Right renal pelvis (tissue), 4 donors: ENCODE measurements at regions not wholly inside any gene's neighbourhood (a gene's known extent, or its start where the extent isn't known, plus 50 kb on each side); places are given as distances from the start of the nearest gene placed in this dataset.

Experiments used
- DNase-seq, 4 donors: peaks; one replicate each; pipeline ENCODE4 v3.0.0-alpha.2; 2013; ENCODE audit warnings: low read depth in 4 of 4, low spot score in 3 of 4, missing footprints in 1 of 4

DNA sequence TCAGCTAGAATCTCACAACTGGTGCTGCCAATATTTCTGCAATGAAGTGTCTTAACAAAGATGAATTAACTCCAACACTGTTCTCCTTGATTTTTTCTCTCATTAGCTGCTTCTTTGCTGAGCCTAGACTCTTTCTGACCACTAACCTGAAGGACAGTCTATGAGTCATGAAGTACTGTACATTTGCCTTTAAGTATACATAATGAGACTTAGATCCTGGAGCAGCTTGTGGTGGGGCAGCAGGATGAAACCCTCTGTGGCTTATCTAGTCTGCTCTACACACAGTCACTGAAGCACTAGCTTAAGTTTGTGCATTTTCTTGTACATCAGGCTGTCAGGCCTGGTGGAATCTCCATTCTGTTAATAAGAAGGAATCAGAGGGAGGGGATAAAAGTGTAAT, 307.4 kb upstream of the SMIM31 start:
- DNase-seq = no peak

DNA sequence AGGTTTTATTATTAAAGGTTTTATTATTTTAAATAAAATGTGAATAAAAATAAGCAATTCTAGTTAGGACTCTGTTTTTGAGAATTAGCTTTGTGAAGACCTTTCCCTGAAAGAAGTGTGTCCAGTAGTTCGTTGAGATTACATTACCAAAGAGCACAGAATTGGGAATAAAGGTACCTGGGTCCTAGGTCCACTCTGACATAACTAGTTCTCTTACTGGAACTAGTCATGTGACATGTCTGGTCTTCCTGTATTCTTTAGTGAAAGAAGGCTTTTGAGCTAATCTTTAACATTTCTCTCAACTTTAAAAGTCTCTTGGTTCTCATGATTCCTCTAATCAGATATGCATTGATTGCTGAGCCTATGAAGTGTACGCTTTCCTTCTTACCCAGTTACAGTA, 292.0 kb upstream of the SMIM31 start:
- DNase-seq = no peak

DNA sequence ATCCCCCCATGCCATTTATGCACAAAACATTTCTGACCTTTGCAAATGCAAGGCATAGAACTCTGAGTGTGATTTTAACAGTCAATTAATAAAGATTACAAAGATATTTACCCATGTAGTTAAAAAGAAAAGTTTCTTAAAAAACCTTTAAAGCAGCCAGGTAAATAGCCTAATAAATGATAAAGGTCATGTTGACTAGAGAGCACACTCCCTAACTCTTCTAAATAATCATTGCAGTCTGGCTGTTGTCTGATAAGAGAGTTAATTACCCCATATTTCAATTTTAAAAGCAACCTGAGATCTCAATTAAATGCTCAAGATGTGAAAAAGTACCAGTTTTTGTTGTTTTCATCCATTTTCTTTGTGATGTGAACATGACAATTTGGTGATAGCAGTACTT, 291.5 kb upstream of the SMIM31 start:
- no peak for DNase-seq

DNA sequence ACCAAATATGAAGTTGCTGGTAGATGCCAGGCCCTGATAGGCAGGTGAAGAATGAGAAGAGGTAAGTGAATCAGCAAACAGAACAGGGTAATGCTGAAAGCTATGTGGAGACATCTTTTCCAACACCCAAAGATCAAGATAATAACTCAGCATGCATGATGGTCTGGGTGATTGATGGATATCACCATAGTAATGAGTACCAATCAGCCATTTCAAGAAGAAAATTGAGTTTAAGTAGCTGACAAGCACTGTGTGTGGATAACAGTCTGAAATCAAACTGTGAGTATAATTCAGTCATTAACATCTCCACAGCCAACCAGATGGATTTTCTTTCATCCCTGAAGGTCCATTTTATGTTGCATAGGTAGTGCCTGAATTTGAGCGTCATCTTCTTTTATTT, 289.6 kb upstream of the SMIM31 start:
- no peak for DNase-seq

DNA sequence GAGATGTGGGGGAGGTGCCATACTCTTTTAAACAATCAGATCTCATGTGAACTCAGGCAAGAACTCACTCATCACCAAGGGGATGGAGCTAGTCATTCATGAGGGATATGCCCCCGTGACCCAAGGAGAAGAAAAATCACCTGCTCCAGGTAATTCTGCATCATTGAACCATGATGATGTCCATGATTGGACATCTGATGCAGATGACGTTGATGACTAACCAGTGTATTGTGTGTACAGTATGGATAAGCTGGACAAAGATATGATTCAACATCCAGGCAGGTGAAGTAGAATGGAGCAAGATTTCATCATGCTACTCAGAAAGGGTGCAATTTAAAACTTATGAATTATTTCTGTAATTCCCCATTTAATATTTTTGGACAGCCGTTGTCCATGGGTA, 286.4 kb upstream of the SMIM31 start:
- DNase-seq = no peak

DNA sequence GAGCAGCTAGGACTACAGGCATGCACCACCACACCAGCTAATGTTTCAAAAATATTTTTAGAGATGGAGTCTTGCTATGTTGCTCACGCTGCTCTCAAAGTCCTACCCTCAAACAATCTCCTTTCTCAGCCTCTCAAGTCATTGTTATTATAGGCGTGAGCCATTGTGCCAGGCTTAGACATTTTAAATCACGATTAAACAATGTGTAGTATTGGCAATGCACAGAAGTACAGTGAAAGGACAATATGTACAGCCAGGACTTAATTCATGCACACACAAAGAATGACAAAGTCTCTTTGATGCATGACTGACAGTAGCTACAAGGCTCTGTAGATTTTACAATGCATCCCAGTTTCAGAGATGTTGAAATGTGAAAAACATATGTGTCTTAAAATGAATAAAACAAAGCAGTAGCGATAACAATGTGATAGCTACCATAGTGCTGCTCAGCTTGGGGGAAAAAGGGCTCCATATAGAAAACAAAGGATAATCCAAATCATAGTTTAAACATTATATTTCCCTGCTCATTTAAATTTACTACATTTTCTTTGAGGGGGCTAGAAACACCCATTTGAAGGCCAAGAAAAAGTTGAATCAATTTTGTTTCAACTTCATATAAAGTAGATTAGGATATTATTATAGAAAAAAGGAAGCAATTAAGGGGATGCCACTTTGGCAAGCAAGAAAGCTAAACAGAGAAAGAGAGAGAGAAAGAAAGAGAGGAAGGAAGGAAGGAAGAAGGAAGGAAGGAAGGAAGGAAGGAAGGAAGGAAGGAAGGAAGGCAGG, 272.4 kb upstream of the SMIM31 start:
- DNase-seq = no peak

DNA sequence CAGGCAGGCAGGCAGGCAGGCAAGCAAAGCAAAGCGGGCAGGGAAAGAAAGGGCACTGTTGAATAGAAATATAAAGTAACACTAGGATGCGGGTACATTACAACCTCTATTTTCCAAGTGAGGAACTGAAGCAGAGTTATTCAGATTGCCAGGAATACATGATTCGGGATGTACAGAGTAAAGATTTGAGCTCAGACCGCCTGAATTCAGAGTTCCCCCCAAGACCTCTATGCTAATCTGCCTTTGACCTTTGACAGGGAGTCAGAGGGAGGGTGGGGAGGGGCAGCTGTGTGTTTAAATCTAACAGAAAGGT, 271.9 kb upstream of the SMIM31 start:
- no peak for DNase-seq

DNA sequence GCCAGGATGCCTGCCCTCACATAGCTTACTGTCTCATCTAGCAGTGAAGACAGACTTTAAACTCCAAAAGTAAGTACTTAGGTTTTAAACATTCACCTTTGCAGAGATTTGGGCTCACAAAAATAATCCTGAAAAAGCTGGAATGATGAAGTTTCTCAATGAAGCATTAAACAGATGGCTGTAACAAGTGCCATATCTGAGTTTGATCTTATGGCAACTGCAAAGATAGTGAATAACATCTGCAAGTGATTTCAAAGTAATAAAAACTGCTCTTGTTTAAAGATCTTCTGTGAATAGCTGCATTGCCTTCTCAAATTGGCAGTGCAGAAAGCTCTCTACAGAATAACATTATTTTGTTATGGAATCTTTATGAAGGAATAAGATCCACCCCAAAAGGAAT, 271.2 kb upstream of the SMIM31 start:
- DNase-seq = no peak

DNA sequence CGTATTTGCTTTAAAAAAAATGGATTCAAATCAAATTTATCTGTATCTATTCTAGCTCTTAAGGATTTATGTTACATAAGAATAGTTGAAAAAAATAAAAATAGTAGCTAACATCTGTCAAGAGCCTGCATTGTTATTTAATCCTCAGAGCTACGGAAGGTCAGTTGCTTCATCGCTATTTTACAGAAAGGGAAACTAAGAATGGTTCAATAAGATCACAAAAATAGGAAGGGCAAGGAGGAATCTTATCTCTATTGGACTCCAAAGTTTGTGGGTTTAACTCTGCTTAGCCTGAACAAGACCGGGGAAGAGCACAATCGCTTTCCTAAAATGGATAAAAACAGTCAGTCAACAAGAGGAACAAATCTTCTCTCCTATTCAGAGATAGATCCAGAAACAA, 270.2 kb upstream of the SMIM31 start:
- DNase-seq = no peak

DNA sequence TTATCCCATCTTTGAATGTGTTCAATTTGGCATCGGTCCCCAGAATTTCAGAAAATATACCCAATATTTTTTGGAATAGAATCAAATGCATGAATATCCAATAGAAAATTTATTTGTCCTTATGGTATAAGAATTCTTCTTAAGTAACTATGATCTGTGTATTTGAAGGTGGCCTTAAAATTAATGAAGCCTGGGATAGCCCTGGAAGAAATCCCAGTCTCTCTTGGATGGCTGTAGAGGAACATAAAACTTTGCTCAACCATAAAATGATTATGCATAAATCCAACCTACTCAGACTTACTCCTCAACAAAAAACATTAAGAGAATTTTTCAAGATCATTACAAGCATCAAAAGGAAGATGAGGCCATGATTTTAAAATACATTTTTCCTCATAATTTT, 269.4 kb upstream of the SMIM31 start:
- DNase-seq = no peak

DNA sequence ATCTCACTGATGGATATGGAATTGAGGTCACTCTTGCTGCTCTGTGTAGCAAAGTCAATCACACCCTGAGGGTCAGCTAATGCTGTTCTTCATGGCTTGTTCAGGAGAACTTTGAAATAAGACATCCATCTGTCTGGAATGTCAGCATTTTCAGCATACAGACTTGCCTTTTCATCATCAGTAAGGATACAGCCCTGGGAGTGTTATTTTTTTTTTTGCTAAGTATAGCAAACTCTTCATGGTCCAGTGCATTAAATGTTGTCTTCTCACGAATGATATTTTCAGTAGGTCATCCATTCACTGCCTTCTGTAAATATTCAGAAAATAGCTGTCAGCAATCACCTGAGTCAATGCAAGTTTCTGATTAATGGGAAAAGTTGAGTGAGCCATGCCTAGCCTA, 268.8 kb upstream of the SMIM31 start:
- no peak for DNase-seq

DNA sequence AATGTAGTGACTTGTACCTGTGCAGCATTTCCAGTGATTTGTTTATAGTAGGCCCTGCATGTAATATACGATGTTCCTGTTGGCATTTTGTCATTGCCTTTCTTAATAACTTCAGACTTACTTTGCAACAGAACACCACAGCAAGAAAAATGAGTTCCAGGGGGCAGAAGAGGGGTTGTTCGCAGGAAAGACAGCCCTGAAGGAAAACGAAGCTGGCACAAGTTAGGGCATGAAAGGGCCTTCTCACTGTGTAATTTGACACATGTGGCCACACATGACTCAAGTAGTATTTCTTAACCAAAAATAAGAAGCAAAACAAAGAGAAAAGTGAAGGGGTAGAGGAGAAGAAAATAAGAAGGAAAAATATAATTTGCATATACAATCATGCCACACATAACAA, 265.8 kb upstream of the SMIM31 start:
- no peak for DNase-seq

DNA sequence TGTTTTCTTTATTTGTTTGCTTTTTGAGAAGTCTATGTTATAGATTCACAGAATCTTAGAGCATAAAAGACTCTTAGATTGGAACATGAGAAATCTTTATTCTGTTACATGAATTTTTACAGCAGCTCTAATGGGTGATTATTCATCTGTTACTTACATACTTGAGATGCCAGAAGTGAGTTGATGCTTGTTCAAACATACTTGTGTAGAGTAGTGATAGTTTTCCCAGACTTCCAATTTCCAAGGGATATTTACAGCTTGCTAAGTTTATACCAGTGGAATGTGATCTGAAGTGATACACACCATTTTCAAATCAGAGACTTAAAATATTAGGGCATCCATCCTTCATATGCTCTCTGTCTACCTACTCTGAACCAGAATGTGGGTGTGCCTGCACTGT, 252.9 kb upstream of the SMIM31 start:
- DNase-seq = no peak

DNA sequence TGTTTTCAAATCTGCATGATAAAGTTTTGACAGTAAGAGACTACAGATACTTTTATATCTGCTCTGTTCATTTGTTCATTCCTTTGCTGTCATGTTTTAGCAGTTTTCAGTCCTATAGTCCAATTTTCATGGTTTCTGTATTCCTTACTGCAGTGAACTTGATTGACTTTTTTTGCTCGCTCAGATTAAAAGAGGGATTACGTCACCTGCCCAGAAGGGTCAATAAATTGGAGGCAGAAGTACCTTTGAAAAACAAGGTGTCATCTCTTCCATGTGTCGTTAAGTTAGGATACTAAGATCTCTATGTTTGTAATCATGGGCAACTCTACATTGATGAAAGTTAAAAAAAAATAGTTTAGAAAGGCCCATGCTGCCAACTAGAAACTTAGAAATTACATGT, 250.1 kb upstream of the SMIM31 start:
- no peak for DNase-seq

DNA sequence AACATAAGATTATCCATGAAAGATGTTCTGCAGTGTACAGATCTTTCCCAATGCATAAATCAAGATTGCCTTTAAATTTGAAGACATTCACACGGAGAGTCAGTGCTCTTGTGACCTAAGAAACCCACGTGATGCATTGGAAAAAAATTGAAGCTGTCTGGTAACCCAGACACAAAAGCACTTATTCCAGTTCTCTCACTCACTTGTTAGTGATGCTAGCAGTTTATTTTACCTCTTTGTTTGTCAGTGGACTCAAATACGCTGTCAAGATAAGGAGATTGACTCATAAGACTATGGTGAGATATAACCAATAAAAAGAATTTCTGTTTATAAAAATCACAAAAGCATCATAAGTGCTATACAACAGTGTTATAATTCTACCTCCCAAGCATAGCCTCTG, 245.8 kb upstream of the SMIM31 start:
- DNase-seq = no peak

DNA sequence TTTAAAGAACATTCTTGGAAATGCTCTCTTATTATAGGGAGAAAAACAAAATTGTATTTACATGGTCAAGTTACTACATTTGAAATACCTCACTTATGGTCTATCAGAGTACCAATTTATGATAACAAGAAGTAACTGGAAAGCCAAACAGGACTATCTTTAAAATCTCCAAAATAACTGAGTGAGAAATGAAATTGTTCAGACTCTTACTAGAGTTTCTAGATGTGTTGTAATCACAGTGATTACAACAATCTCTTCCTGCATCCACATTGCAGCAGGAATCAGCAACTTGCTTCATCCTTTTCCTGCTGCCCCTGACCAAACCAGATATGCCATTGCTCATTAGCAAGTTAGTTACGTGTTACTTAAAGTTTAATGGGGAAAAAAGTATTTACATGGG, 245.2 kb upstream of the SMIM31 start:
- no peak for DNase-seq

DNA sequence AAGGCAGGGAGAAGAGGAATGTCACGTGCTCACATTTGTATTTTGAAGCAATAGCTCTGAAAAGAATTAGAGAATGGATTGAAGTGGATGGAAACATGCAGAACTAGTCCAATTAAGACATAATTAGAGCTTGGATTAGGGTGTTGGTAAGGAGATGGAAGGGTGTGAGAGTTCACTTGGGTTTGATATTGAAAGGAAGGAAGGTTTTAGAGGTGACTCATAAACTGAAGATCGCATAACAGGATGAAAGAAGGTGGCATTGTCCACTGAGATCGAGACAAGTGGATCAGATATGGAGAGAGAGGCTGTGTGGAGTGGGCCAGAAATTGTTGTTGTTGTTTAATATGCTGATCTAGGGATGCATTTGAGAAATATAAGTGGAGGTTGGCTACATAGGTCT, 244.0 kb upstream of the SMIM31 start:
- no peak for DNase-seq

DNA sequence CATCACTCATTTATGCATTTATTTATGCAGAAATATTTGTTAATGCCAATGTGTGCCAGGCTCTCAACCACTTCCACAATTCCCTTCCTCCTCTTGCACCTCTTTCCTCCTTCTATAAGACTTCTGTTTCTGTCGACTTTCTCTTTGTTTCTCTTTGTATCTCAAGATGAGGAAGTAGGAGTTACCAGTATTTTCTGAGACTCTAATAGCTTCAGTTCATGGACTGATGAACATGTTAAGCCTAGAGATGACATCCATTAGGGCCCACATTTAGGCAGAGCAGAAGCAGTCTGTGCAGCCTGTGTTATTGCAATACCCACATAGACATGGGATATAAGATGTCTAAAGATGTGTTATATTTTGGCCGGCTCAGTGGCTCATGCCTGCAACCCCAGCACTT, 241.8 kb upstream of the SMIM31 start:
- DNase-seq = no peak

DNA sequence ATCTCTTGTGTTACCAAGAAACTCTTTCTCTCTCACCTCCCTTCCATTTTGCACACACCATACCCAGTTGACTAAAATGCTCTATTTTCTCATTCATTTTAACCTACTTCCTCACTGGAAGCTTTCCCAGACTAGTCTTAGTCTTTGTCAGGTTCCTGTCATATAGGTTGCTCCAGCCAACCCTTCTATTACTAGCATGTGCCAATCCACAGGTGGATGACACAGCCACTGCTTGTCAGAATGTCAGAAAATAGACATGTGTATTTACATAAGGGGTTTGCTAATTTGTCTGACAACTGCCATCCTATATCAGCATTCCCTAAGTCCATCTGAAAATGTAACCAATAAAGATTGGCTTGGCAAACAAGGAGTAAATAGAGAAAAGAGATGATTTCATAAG, 239.2 kb upstream of the SMIM31 start:
- DNase-seq = no peak

DNA sequence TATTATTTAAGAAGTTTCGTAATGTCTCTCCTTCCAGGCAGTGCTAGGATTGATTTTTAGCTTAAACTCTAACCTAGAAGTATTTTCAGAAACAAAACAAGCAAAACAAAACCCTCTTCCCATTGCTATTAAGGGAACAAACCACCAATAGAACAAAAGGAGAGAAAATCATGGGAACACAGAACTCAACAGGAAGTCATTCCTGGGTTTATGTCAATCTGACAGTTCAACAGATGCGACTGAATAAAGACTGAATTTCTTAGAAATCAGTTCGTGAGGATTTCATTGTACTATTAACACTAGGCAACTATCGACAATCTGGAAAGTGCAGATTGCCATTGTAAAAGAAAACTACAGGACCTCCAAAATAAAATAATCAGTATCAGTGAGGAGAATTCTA, 229.1 kb upstream of the SMIM31 start:
- DNase-seq = no peak

DNA sequence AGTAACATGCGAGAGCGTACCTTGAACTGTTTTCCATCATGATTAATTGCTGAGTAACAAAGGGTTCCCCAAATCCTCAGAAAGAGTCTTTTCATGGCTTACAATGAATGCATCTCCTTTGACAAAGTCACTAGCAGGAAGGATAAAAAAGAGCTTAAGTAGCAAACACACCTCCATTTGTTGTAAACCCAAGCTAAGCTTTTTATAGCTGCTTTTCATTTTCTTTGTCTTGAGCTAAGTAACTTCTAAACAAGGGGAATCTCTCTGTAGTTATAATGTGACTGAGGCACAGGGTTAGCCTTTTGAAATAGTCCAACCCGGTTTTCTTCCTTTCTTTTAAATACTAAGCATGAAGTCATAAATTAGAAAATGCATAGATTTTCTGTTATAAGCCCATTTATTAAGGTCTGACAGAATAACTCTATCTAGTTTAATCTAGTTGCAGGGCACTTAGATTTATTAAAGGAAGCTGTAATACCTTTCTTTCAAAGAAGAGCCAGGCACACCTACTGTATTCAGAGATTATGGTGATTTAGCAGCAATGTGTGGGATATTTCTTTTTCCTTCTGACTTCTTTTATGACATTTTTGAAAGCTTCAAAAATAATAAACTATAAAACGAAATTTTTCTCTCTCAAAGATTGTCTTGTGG, 226.9 kb upstream of the SMIM31 start:
- DNase-seq = no peak

DNA sequence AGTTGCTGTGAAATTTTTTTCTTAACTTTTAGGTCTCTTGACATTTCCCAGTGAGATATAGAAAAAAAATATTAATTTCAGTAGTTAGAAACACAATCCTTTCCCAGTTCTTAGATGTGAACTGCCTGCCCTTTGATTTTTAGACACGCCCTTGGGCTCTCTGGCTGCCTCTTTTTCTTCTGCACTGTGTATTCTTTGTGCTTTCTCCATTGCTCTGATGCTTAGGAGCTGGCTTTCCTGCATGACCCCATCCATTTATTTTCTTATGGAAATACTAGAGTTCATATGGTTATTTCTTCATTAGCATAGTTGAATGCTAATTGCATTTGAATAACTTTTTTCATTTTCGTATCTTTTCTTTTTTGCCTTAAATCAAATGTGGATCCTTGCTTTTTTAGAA, 224.9 kb upstream of the SMIM31 start:
- DNase-seq = no peak

DNA sequence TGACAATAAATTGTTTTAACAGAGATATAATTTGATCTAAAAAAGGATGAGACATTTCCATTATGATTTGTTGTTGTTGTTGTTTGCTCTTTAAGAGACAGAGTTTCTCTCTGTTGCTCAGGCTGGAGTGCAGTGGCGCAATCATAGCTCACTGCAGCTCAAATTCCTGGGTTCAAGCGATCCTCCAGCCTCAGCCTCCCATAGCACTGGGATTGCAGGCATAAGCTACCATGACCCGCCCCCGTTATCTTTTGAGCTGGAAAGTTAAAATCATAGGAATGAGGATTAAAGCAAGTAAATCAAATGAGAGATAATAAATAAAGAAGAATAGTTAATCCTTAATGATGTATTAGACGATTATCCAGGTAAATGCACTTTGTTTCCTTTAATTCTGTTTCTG, 224.4 kb upstream of the SMIM31 start:
- DNase-seq = no peak
